C4-2B (cell line): ENCODE measurements at regions not wholly inside any gene's neighbourhood (a gene's known extent, or its start where the extent isn't known, plus 50 kb on each side); places are given as distances from the start of the nearest gene placed in this dataset.

Experiments used
- ZFX ChIP-seq: fragments of 450-650 bp; IDR thresholded peaks from 2 replicates; pipeline ENCODE4 v1.6.1; 2017
- TF ChIP-seq, protein P1 (sequence below): fragments of 450-650 bp; conservative IDR thresholded peaks from 2 replicates; pipeline ENCODE4 v1.5.1; 2017; ENCODE audit warnings: mild to moderate bottlenecking

DNA sequence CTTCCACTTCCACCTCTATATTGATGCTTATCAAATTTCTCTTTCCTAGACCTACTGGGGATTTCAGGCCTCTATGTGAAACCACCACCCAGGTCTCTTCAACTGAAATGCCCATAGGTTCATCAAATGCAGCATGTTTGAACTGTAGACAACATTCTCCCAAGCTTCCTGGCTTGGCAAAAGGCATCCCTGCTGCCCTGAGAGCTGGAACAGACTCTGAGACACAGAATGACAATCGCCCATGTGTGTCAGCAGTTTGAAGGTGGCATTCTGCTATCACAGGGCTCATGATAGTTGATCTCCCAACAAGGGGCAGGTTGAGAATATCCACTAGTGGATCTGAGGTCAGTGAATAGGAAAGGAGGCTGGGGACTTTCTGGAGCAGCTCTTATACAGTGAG, 200.7 kb downstream of the RPLP1 start:
- TF ChIP-seq, protein P1, sequence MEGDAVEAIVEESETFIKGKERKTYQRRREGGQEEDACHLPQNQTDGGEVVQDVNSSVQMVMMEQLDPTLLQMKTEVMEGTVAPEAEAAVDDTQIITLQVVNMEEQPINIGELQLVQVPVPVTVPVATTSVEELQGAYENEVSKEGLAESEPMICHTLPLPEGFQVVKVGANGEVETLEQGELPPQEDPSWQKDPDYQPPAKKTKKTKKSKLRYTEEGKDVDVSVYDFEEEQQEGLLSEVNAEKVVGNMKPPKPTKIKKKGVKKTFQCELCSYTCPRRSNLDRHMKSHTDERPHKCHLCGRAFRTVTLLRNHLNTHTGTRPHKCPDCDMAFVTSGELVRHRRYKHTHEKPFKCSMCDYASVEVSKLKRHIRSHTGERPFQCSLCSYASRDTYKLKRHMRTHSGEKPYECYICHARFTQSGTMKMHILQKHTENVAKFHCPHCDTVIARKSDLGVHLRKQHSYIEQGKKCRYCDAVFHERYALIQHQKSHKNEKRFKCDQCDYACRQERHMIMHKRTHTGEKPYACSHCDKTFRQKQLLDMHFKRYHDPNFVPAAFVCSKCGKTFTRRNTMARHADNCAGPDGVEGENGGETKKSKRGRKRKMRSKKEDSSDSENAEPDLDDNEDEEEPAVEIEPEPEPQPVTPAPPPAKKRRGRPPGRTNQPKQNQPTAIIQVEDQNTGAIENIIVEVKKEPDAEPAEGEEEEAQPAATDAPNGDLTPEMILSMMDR, result no peak
- TF ChIP-seq ZFX, result no peak
